HUDEP-2 (cell line): ENCODE measurements at regions not wholly inside any gene's neighbourhood (a gene's known extent, or its start where the extent isn't known, plus 50 kb on each side); places are given as distances from the start of the nearest gene placed in this dataset.
A peak's percentile ranks its signal among the peaks of the same experiment; 100 is the strongest.
"Not testable (repeated sequence)": the region's sequence is repeated elsewhere in the genome, so short reads cannot be mapped to it uniquely, and the experiment has no call there.

ENCODE experiments used
- DNase-seq, 76 experiments: peaks; one replicate each; lab custom pipeline; 2025; ENCODE audit not compliant: unreplicated experiment in 76 of 76; lab: John Stamatoyannopoulos, UW

DNA sequence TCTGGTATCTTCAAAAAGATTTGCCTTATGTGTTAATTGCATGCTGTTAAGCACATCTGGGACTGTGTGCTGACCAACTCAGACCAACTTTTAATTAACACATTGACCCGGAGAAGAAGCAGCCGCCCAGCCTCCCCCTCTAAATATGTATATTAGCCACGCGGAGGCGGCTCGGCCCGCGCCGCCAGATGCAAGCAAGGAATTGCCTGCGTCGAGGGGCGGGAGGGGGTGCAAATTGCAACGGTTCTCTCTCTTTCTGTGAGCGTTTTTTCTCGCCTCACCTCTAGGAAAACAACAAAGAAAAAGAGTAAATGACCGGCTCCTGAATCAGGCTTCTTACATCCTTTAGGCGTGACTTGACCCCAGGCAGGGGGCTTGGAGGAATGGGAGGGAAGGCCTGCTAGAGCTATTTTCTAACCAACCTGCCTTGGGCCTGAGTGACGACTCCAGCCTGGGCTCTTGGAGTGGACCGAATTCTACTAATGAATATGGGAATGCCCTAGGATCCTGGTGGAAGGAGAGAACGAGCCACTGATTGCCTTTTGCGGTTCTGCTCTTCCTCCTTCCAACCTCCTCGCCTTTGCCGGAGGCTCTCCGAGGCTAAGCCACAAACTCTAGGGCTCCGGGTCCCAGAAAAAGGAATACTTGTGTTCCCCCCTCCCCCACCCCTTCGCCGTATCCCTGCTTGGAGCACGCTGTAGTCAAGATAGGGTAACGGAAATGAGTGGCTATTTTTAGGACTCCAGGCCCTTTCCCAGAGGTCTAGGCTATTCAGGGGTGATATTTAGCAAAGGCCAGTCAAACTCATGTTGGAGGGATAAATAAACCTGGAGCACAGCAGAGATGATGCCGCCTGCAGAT, 417.0 kb upstream of the ESRRG start:
- no peak for DNase-seq

DNA sequence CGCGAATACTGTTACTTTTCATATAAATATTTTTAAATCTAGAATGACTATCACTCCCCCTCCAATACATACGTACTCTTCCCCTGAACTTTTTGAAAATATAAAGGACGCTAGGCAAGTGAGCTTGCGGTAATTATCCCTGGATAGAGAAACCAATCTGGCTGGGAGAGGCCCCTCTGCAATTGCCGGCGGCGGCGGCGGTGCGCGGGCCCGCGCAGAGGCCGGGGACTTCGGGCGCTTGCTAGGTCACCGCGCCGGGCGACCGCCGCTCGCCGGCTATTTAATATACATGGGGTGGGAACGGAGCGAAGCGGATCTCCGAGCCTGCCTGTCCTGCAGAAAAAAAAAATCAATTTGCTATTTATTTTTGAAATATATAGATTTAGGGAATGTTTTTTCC, 416.3 kb upstream of the ESRRG start:
- no peak for DNase-seq

DNA sequence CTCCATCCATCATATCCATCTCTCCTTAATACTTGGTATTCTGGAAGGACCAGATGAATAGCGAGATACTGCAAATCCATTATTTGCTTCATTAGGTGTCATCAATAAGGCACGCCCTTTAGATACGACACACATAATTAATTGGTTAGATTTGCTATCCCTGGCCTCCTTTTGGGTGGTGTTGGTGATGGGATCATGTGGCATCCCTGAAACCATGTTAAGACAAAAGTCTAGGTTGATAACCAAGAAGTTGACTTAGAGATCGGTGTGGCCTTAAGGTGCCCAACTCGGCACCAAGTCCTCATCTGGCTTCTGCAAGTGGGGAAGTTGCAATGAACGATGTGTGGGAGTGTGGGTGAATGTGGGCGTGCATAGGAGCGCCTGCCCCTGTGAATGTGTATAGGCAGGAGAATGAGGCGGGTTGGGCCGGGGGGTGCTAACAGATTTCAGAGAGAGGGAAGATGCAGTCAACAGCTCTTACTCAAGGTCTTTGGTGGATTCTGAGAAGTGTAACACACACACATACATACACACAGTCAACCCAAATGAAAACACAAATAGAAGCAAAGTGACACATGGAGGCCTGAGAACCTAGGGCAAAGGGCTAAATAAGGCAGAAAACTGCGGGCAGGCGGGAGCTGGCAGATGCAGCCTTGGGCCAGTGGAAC, 415.7 kb upstream of the ESRRG start:
- no peak for DNase-seq

DNA sequence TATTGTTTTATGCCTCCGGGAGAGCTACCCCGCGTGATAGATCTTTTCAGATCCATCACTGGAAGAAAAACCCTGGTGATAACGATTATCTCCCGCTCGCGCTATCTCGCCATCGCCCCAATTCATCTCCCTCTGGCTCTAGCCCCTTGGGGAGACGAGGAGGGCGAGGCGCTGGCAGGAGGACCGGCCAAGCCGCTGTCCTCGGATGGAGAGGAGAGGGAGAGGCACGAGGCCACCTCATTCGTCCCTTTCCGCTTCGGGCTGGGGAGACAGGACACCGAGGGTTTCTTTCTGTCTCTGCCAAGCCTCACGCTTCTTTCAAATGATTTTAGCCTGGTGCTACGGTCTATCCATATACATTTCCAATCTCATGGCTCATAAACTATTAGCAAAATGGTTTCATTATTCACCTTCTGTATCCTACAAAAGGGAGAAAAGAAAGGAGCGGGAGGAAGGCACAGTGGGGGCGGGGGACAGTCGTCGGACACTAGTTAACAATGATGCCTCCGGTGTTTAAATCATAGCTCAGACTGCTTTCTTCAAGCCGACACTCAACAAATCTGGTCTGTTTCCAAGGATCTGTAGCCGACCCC, 415.0 kb upstream of the ESRRG start:
- DNase-seq = no peak

DNA sequence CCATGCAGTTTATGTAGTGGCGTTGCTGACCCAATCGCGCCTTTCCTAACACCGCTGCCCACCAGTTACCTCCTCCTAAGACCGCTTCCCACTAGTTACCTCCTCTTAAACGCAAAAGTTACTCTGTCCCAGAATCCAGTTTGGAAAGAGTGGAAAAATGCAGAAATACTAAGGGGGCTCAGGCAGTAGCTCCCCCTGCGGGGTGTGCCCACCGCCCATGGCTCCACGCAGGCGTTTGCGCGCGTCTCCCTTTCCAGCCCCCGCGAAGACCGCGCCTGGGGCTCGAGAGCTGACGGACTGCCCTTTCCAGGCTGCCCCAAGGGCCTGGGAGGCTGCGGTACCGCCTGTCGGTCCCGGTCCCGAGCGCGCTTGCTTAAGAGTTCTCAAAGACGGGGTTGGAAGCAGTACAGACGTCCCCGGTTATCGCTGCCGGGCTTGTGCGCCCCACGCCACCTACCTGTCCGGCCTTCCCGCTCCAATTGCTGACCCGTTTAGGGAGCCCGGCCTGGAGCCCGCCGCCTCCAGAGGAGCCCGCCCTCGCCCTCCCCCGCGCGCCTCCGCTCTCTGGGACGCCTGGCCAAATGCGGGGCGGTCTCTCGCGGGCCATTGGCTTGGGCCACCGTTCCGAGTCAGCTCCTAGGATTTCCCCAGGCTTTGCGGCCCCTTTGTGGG, 414.1 kb upstream of the ESRRG start:
- DNase-seq = no peak

DNA sequence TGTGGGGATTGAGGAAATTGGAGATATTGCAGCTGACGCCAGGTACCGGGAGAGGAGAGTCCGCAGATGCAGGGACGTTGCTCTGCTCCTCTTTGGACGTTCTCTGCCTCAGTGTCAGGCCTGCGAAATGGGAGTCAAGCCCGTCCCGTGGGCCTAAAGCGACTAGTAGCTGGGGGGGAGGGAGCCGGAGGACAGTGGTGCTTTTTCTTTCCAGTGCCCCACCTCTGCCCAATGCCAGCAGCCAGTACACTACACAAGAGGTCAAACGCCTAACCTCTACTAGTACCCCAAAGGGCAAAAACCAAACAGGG, 413.6 kb upstream of the ESRRG start:
- DNase-seq = no peak

DNA sequence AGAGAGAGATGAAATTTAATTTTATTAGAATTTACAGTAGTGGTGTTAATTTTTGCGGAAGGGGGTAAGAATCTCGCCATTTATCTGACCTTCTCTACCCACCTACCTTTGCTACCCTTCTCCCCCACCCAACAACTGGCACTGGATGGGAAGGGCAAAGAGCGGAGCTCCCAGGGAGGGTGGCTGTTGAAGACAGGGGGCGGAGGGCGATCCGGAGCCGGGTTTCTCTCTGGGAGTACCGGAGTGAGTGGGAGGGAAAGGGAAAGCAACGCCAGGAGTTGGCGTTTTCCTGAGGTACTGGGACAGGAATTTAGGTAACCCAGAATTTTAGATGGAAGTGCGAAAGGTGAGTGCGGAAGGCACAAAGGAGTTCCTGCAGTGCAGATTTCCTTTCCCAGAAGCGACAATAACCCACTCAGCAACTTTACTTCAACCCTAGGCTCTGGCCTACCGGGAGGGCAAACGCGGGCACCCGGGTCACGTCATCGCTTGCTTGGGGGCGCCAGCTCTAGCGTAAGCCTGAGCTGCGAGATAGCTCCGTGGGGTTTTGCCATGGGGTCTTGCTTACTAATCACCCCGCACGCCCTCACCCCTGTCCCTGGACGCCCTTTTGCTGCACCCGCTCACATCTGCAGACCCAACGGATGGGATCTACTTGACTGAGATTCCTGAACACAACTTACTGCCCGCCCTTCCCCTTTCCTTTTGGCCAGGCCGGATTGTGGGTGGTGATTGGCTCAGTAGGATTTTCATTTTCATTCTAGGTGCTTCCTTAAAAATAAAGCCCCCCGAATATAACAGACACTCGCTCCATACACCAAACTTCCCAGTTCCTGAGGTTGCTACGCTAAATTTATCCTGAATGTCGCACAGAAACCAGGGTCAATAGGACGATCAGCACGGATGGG, 413.0 kb upstream of the ESRRG start:
- no peak for DNase-seq

DNA sequence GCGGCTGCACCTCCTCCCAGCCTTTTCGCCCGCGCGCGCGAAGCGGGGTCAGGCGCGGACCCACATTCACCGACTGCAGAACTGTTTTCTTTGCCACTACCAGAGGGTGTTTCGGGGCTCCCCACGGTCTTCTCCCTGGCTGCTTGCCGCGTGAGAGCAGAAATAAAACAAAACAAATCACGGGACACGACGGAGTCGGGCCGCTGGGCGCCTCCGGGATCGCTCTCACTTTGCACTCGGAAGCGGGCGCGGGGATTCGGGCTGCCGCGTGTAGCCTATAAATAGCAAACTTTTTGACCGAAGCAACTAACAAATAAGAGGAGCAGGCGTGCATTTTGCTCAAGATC, 412.3 kb upstream of the ESRRG start:
- DNase-seq = no peak

DNA sequence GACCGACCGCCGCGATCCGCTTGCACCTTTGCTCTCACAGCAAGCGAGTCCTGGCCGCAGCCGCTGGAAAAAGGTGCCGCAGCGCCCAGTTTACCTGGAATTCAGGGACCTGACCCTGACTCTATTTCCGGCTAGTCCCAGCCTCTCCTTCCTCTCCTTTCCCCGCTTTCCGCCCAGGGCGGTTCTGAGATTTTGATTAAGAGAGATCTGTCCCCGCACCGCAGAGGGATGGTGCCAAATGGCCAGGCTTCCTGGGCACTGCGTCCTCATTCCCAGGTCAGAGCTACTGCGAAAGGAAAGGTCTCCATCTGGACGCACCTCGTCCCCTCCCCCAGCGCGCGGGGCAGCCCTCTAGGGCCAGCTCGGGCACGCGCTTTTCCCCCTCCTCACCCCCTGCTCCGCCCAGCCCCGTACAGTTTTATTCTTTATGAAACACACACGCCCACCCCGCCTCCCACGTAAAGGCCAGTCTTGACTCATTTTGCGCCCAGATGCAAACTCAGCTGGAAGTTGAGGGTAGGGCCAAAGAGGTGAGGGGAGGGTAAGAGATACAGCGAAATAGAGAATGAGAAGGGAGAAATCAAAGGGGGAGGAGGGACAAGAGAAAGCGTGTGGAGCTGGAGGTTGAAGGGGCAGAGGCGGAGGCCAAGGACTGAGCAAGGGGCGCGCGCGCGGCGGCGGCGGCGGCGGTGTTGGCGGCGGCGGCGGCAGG, 411.8 kb upstream of the ESRRG start:
- no peak for DNase-seq

DNA sequence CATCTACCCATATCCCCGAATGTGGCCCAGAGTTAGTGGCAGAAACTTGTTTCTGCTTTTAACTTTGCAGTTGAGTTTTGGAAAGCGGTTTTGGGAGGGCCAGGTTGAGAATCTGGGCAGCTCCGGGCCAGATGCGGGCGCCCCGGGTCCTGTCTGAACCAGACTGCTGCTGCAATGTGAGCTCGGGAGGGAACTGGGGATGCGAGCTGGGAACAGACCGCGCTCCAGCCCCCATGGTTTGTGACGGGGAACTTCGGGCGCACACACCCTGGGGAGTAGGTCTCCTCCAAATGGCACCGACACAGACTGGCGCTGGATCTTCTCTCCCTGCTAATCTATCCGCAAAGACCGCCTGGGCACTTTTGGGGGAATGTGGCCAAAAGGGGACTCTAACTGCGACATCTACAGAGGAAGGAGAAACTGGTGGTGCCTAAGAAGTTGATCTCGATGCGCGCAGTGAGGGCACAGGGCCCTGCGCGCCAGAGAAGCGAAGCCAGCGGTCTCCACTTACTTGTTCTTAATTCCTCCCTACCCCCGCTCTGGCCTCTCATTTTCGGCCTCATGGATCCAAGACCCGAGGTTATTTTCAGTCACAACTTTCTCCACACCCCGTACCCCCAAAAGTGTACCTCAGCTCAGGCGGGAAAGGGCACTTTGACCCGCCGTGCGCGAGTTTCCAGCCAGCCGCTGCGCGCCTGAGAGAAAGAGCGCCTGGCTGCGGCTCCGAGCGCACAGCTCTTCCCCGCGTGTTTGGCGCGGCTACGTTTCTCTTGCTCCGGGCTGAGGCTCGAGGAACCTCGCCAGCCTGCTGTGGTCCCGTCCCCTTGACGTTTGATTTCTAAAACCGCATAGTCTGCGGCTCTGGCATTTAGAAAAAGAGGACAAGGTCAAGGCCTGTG, 411.0 kb upstream of the ESRRG start:
- peak in 1 of 76 experiments; percentile 10 for DNase-seq

DNA sequence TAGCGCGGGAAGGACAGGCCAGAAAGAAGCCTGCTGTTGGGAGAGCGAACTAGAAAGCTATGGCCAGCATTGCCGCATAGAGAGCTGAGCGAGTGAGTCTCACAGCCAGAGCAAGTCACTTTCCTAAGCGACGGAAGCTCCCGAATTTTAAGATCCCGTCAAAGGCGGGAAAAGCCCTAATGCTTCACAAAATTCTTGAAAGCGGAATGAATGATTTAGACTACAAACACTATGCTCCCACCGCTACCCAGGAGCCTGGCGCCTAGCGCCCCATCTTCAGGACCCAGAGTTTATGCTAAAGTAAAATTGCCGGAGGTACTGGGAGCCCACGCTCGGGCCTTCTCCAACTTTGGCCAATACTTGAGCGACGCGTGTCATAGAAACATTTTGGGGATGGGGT, 409.9 kb upstream of the ESRRG start:
- DNase-seq = no peak

DNA sequence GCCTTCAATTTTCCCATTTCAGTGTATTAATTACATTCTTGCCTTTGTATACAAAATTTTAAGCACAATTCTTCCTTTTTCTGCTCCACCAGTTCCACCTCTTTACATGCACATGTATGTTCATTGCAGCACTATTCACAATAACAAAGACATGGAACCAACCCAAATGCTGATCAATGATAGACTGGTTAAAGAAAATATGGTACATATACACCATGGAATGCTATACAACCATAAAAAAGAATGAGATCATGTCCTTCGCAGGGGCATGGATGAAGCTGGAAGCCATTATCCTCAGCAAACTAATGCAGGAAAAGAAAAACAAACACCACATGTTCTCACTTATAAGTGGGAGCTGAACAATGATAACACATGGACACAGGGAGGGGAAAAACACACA, 400.1 kb upstream of the ESRRG start:
- DNase-seq = not testable (repeated sequence)

DNA sequence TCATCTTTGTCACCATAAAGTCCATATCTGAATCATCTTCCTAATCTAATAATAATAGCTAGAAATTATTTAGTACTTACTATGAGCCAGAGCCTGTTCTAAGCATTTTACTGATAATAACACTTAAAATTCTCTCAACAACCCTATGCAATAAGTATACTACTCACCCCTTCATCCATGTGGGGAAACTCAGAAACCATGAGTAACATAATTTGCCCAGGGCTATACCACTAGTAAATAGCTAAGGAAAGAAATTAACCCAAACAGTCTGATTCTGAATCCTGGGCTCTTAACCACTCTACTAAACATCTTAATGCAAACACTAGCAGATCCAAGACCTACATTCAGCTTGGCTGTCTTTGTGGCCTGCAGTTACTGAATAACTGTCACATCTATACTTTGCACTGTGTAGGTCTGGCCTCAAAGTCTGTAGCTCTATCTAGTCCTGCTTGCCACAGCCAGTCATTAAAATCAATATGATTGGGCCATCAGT, 394.8 kb upstream of the ESRRG start:
- no peak for DNase-seq

DNA sequence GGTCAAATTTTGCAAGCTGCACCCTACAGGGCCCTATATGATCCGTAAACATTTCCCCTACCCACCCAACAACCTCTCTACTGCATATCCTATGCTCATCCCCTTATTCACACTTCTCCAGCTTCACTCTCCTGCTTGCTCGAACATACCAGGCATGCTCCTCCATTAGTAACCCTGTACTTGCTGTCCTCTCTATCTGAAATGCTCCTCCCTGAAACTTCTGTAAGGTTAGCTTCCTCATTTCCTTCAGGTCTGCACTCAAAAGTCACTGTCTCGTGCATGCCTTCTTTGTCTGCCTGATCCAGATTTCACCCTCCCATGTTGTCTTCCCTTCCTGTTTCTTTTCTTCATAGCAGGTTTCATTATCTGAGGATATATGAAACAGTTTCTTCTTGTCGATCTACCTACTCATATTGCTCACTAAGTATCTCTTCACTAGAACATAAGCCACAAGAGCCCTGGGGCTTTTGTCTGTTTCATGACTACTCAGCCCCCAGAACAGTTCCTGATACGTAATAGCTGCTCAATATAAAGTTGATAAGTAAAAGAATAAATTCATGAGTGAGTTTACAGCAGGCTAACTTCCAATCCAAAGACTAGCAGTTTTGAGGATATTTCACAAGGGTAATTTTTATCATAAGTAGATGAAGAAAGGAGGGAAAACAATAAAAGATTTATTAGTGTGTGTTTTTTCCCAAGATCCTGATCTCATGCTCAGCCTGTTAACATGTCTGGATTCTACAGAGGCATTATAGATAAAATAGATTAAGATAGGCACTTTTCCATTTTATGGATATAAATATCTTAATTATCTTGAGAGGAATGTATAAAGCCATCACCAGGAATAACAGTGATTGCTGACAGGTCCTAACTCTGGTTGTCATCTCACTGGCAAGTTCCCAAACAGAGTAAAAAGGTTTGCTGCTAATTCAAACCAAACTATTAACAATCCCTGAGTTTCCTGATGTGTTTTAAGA, 392.5 kb upstream of the ESRRG start:
- DNase-seq = no peak

DNA sequence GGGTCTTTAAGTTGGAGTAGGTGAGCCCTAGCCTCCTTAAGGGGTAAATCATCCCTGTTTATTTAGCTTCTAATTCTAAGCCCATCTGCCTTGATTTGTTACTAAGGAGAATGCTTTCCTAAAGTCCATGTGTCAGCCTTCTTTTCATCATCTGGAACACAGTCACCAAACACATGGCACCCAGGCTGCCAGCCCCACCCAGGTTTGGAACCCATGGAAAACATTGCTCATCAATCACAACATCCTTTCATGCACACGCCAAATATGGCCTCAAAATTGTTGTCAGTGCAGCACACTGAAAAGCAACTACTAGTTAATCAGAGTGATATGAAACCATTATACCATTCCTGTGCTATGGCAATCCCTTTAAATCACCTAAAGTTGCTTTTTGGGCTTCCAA, 386.7 kb upstream of the ESRRG start:
- no peak for DNase-seq

DNA sequence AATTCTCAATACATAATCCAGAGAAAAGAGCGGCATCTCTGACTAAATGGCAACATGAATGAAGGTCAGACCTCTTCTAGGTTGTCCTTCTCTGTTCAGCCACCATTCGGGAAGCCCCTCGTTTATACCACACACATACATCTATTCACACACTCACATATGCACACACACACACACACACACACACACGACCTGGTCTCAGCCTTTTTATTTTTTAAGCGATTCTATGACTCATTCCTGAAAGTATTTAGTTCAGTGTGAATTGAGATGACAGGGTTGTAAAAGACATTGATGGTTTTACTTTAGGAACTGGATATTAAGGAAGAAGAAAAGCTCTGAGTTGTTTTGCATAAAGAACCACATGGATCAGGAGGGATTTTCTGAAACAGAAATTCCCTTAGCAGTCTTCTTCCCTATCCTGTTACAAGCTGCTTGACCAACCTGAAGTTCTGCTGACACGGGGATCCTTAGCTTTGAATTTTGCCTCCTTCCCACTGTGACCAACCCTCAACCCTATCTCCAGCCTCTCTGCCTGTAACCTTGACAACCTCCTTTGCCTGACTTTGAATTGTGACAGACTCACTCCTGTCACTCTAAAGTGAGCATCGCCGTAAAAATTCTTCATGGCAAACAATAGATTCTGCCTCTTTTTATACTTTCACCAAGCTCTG, 383.1 kb upstream of the ESRRG start:
- DNase-seq = no peak

DNA sequence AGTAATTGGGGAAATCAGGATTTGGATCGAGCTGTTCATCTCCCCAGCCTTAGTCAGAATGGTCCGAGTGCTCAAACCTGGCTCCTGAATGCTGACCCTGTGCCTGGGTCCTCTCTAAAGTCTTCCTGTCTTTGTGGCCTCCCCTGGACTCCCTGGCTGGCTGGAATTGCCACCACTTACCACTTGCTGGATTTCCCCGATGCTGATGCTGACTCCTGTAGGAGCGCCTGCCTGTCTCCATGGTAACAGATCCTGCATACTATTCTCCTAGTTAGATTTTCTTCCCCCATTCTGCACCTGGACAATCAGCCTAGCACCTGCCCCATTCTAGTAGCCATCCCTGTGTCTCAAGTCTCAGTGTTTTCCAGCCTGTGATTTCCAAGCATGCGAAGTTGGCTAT, 382.2 kb upstream of the ESRRG start:
- DNase-seq = no peak
